OCI-LY7 (cell line): ENCODE measurements at regions not wholly inside any gene's neighbourhood (a gene's known extent, or its start where the extent isn't known, plus 50 kb on each side); places are given as distances from the start of the nearest gene placed in this dataset.

Experiments
- BruUV-seq: library from RNA; stranded (reverse); fragments of 400-500 nt; replicated peaks from 2 replicates; lab custom pipeline; 2021; lab: Mats Ljungman, UMichigan
- CTCF ChIA-PET: fragments of 300-600 bp; sonication (Branson Sonifier 250); formaldehyde crosslinking; loops from one replicate; lab custom pipeline; 2022; ENCODE audit warnings: antibody characterized with exemption; ENCODE audit not compliant: unreplicated experiment; lab: Charles Lee
- POLR2A ChIA-PET: fragments of 300-600 bp; sonication (Branson Sonifier 250); formaldehyde crosslinking; loops from one replicate; lab custom pipeline; 2022; ENCODE audit warnings: antibody characterized with exemption; lab: Charles Lee
- DNase-seq: peaks from one replicate; pipeline ENCODE4 v3.0.0-alpha.2; 2015; ENCODE audit warnings: low spot score
- H2AFZ ChIP-seq: fragments of 200-600 bp; sonication (generic), shearing (Covaris generic); 2 replicates; pipeline ENCODE4 v1.6.1; 2014; ENCODE audit warnings: mild to moderate bottlenecking, antibody characterized with exemption, low read length, moderate library complexity
- H3K27ac ChIP-seq: fragments of 200-600 bp; sonication (generic); 2 replicates; pipeline ENCODE4 v1.5.1; 2014; ENCODE audit warnings: mixed run types, low read depth, mild to moderate bottlenecking, moderate library complexity, low read length, inconsistent platforms; ENCODE audit not compliant: poor library complexity, severe bottlenecking
- H3K36me3 ChIP-seq: fragments of 200-600 bp; sonication (generic); 2 replicates; pipeline ENCODE4 v1.6.1; 2014; ENCODE audit warnings: mild to moderate bottlenecking, antibody characterized with exemption, low read length, moderate library complexity, mixed read lengths; ENCODE audit not compliant: insufficient read depth
- H3K4me1 ChIP-seq: fragments of 200-600 bp; sonication (generic); 2 replicates; pipeline ENCODE4 v1.5.1; 2014; ENCODE audit warnings: mild to moderate bottlenecking, low read length; ENCODE audit not compliant: insufficient read depth, poor library complexity, severe bottlenecking
- H3K4me2 ChIP-seq: fragments of 200-600 bp; sonication (generic); 2 replicates; pipeline ENCODE4 v1.6.1; 2014; ENCODE audit warnings: mild to moderate bottlenecking, low read length
- H3K4me3 ChIP-seq: fragments of 200-600 bp; sonication (generic); 2 replicates; pipeline ENCODE4 v1.5.1; 2014; ENCODE audit warnings: mild to moderate bottlenecking, low read depth, low read length; ENCODE audit not compliant: poor library complexity, severe bottlenecking
- H3K79me2 ChIP-seq: fragments of 200-600 bp; sonication (generic); 2 replicates; pipeline ENCODE4 v1.6.1; 2016; ENCODE audit warnings: low read depth, mild to moderate bottlenecking, low read length, moderate library complexity, mixed read lengths; ENCODE audit not compliant: insufficient read depth
- H3K9me2 ChIP-seq: fragments of 200-600 bp; sonication (generic); 2 replicates; pipeline ENCODE4 v1.6.1; 2016; ENCODE audit warnings: mild to moderate bottlenecking, low read length, mixed read lengths; ENCODE audit not compliant: insufficient read depth
- H3K9me3 ChIP-seq: fragments of 200-600 bp; sonication (generic); 2 replicates; pipeline ENCODE4 v1.6.1; 2014; ENCODE audit warnings: mild to moderate bottlenecking, mixed run types, low read length, mixed read lengths
- H4K20me1 ChIP-seq: fragments of 200-600 bp; sonication (generic); 2 replicates; pipeline ENCODE4 v1.6.1; 2014; ENCODE audit warnings: mild to moderate bottlenecking, antibody characterized with exemption, low read length, moderate library complexity, mixed read lengths; ENCODE audit not compliant: insufficient read depth
- CTCF ChIP-seq: fragments of 200-600 bp; sonication (generic); conservative IDR thresholded peaks from 2 replicates; pipeline ENCODE4 v1.5.1; 2014; ENCODE audit warnings: mild to moderate bottlenecking, antibody characterized with exemption, low read length, moderate library complexity, mixed read lengths
- EZH2phosphoT487 ChIP-seq: fragments of 200-600 bp; sonication (generic); IDR thresholded peaks from 2 replicates; pipeline ENCODE4 v1.6.1; 2018; ENCODE audit warnings: low read depth, borderline replicate concordance, mild to moderate bottlenecking, mixed run types, antibody characterized with exemption, low read length, moderate library complexity, mixed read lengths
- intact Hi-C: fragments of 100-400 bp; cut with micrococcal nuclease; formaldehyde crosslinking; loops from one replicate; pipeline ENCODE4 v1.10.0; 2022; ENCODE audit not compliant: unreplicated experiment

GRCh38 chr16:48897698-48898205 lies 287.8 kb upstream of the N4BP1 start:
- no TSS peak for BruUV-seq
- Histone ChIP-seq H4K20me1 (no peaks in the 10 kb centered on the region), H3K4me3 (no peak overlapping the region), H3K27ac (no peak overlapping the region), H3K4me1 (peaks cover 14% of the 10 kb centered on the region), H3K36me3 (no peaks in the 10 kb centered on the region), H2AFZ (no peak overlapping the region), H3K9me3 (no peaks in the 10 kb centered on the region), H3K4me2 (no peak overlapping the region), H3K79me2 (no peaks in the 10 kb centered on the region), H3K9me2 (no peaks in the 10 kb centered on the region)
- no peak for DNase-seq
- ChIA-PET POLR2A (no interaction called here), CTCF (no interaction called here)
- intact Hi-C loops, result no loop called here
- TF ChIP-seq EZH2phosphoT487, result no peak
- TF ChIP-seq CTCF, result no peak

- Histone ChIP-seq H3K27ac (no peak overlapping the region), H3K4me2 (no peak overlapping the region), H3K9me3 (no peaks in the 10 kb centered on the region), H3K9me2 (no peaks in the 10 kb centered on the region), H3K4me1 (peaks cover 4% of the 10 kb centered on the region), H3K36me3 (no peaks in the 10 kb centered on the region), H3K4me3 (no peak overlapping the region), H3K79me2 (no peaks in the 10 kb centered on the region), H4K20me1 (no peaks in the 10 kb centered on the region), H2AFZ (no peak overlapping the region)
- TF ChIP-seq CTCF, result no peak
- TF ChIP-seq EZH2phosphoT487, result no peak
- intact Hi-C loops, result no loop called here
- ChIA-PET POLR2A (no interaction called here), CTCF (no interaction called here)
- no peak for DNase-seq
- BruUV-seq, result no TSS peak
Measured at GRCh38 chr16:48895142-48895541, 285.2 kb upstream of the N4BP1 start.

- Histone ChIP-seq H3K4me2 (no peak overlapping the region), H2AFZ (no peak overlapping the region), H3K4me3 (no peak overlapping the region), H3K4me1 (peaks cover 8% of the 10 kb centered on the region), H3K9me2 (no peaks in the 10 kb centered on the region), H3K27ac (no peak overlapping the region), H4K20me1 (no peaks in the 10 kb centered on the region), H3K36me3 (no peaks in the 10 kb centered on the region), H3K79me2 (no peaks in the 10 kb centered on the region), H3K9me3 (no peaks in the 10 kb centered on the region)
- DNase-seq, result no peak
- CTCF ChIA-PET, result no interaction called here
- TF ChIP-seq EZH2phosphoT487, result no peak
- no peak for TF ChIP-seq CTCF
- intact Hi-C loops, result no loop called here
- BruUV-seq, result no TSS peak
- POLR2A ChIA-PET, result no interaction called here
Measured at GRCh38 chr16:48892893-48893292, 282.9 kb upstream of the N4BP1 start.
